ENCODE measurements at regions not wholly inside any gene's neighbourhood (a gene's known extent, or its start where the extent isn't known, plus 50 kb on each side); places are given as distances from the start of the nearest gene placed in this dataset.

DNA sequence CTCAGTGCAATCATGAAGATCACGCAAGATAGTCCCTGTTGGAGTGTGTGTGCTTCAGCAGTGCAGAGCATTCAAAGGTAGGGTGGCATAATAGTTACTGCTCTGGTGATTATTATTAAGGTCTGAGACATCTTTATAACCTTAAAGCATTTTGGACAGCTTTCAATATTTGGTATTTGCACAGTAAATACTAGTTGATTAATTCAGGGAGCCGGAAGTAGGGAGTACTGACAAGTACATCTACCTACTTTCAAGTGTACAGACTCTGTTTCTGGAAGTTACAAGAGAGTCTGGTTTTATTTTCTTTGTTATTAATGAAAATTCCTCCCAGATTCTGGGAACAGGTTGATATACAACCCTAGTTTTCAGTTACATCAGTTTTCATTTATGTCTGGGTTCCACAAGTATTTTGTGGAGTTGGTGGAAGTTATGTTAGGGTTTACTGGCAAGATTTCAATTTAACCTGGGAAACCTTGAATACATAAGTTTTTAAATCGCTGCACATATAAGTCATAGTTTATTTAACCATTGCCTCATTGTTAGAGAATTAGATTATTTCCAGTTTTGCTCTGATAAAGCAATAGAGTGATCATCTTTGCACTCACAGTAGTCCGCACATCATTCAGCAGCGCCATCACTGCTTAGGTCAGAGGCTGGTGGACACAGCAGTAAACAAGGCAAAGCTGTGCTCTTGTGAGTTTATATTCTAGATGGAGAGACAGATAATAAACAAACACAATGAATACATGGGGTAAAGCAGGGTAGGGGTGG is 366.6 kb downstream of the REEP3 start:
- intact Hi-C loops (cut with DNase I), result no loop called here
- Histone ChIP-seq H3K27me3 (no peaks in the 10 kb centered on the region), H3K36me3 (no peaks in the 10 kb centered on the region), H3K4me1 (no peaks in the 10 kb centered on the region), H3K9me3 (no peaks in the 10 kb centered on the region), H3K4me3 (no peak overlapping the region), H3K27ac (no peak overlapping the region)
- WGBS, 2 donors, result 74 to 78% methylated on average over 5 of the region's 5 CpGs
- DNase-seq, result no peak
- TF ChIP-seq, protein P1, sequence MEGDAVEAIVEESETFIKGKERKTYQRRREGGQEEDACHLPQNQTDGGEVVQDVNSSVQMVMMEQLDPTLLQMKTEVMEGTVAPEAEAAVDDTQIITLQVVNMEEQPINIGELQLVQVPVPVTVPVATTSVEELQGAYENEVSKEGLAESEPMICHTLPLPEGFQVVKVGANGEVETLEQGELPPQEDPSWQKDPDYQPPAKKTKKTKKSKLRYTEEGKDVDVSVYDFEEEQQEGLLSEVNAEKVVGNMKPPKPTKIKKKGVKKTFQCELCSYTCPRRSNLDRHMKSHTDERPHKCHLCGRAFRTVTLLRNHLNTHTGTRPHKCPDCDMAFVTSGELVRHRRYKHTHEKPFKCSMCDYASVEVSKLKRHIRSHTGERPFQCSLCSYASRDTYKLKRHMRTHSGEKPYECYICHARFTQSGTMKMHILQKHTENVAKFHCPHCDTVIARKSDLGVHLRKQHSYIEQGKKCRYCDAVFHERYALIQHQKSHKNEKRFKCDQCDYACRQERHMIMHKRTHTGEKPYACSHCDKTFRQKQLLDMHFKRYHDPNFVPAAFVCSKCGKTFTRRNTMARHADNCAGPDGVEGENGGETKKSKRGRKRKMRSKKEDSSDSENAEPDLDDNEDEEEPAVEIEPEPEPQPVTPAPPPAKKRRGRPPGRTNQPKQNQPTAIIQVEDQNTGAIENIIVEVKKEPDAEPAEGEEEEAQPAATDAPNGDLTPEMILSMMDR (IDR thresholded peaks at IDR 0.05), result no peak
- no peak for TF ChIP-seq POLR2A (IDR thresholded peaks at IDR 0.05)

DNA sequence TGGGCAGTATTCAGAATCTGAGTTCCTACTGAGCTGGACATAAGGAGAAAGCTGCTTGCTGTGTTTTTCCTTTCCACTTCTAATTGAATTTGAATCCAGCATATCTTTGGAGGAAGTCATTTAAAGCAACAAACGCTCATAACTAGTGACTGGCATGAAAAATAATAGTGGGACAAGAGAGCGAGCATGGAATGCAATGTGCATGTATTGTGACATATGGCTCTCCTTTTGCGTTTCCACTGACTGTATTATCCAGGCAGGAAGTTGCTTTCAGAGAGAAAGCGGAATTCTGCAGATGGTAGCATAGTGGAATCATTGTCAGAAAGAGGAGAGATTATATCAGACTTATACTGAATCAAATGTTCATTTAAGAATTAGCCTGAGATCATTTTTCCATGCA is 368.6 kb downstream of the REEP3 start:
- H3K27me3 ChIP-seq, result no peaks in the 10 kb centered on the region
- no peaks in the 10 kb centered on the region for H3K4me1 ChIP-seq
- no peak overlapping the region for H3K4me3 ChIP-seq
- no peak overlapping the region for H3K27ac ChIP-seq
- no peaks in the 10 kb centered on the region for H3K9me3 ChIP-seq
- DNase-seq, result no peak
- WGBS, 2 donors, result 57 to 58% methylated on average over 4 of the region's 4 CpGs
- intact Hi-C loops (cut with DNase I), result no loop called here
- H3K36me3 ChIP-seq, result no peaks in the 10 kb centered on the region
- TF ChIP-seq POLR2A (IDR thresholded peaks at IDR 0.05), result no peak

DNA sequence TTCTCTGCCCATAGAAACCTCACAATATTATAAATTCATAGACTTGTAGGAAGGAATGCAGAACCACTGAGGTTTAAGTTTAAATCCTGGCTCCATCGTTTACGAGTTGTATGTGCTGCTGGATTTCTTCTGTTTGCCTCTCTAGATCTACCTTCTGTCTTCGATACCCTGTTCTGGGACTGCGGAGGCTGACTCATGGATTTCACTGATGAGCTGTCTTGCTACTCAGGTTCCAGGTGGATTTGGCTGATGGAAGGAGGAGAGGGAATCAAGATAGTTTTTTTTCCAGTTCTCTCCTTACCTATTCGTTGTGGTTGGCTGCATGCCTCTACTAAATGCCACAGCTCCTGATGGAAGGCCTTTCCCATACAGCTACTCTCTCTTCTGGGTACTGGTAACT is 375.8 kb downstream of the REEP3 start:
- intact Hi-C loops (cut with DNase I), result no loop called here
- no peaks in the 10 kb centered on the region for H3K4me1 ChIP-seq
- H3K36me3 ChIP-seq, result no peaks in the 10 kb centered on the region
- no peak for TF ChIP-seq POLR2A (IDR thresholded peaks at IDR 0.05)
- TF ChIP-seq, protein P1 (IDR thresholded peaks at IDR 0.05), result no peak
- DNase-seq, result no peak
- H3K9me3 ChIP-seq, result no peaks in the 10 kb centered on the region
- H3K27ac ChIP-seq, result no peak overlapping the region
- H3K4me3 ChIP-seq, result no peak overlapping the region
- 84 to 85% methylated on average over 5 of the region's 5 CpGs for WGBS, 2 donors
- H3K27me3 ChIP-seq, result no peaks in the 10 kb centered on the region

DNA sequence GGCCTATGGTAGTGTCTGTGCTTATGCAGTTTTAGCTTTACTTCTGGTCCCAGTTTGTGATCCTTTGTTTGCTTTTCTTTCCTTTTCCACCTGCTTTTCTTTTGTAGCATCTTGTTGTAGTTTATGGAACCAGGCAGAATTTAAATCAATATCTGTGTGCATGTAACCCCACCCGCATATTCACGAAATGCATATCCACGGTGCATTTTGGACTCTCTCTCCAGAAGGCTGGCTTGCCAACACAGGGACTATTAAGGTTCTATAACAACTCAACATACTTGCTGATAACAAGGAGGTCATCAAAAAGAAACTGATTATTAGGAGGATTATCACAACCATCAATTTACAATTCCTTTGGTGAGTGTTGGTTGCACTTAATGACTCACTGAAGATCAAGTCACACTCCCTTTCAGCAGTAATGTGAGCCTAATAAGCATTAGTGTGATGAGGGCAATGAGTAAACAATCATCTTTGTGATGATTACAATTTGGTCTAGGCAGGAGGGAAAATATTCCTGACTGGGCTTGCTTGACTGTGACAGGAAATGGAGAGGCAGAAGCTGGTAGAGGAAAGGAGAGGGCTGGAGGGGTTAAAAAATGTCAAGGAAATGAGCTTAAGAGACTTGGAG is 378.6 kb downstream of the REEP3 start:
- WGBS, 2 donors, result 79 to 85% methylated on average over 3 of the region's 3 CpGs
- Histone ChIP-seq H3K4me1 (no peaks in the 10 kb centered on the region), H3K9me3 (no peaks in the 10 kb centered on the region), H3K4me3 (no peak overlapping the region), H3K27ac (no peak overlapping the region), H3K27me3 (no peaks in the 10 kb centered on the region), H3K36me3 (no peaks in the 10 kb centered on the region)
- TF ChIP-seq POLR2A (IDR thresholded peaks at IDR 0.05), result no peak
- TF ChIP-seq, protein P1 (IDR thresholded peaks at IDR 0.05), result no peak
- no peak for DNase-seq
- intact Hi-C loops (cut with DNase I), result no loop called here

DNA sequence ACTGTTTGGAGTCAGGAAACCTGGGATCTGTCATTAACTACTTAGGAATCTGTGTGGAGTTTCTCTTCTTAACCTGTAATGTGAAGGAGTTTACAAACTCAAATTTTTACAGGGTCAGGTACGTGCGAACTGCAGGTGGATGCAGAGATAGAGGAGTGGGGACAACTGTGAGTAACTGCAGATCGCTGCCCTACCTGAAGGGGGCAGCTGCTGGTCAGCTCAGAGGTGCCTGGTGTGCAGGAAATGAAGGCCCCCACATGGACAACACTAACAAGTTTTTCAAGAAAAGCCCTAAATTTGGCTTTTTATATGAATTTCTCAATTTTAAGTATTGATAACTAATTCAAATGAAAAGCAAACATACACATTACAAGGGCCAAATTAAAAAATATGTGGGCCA is 380.0 kb downstream of the REEP3 start:
- no peaks in the 10 kb centered on the region for H3K4me1 ChIP-seq
- TF ChIP-seq, protein P1 (IDR thresholded peaks at IDR 0.05), result no peak
- H3K4me3 ChIP-seq, result no peak overlapping the region
- no peak for DNase-seq
- H3K36me3 ChIP-seq, result no peaks in the 10 kb centered on the region
- intact Hi-C loops (cut with DNase I), result no loop called here
- H3K27ac ChIP-seq, result no peak overlapping the region
- no peaks in the 10 kb centered on the region for H3K9me3 ChIP-seq
- H3K27me3 ChIP-seq, result no peaks in the 10 kb centered on the region
- 58 to 79% methylated on average over 3 of the region's 3 CpGs for WGBS, 2 donors

Measured in esophagus squamous epithelium (tissue), 5 donors.